HEK293 (cell line): ENCODE measurements at regions not wholly inside any gene's neighbourhood (a gene's known extent, or its start where the extent isn't known, plus 50 kb on each side); places are given as distances from the start of the nearest gene placed in this dataset.

Experiments used
- CTCF ChIP-seq: fragments of 450-650 bp; formaldehyde crosslinking; IDR thresholded peaks from 2 replicates; pipeline ENCODE4 v1.5.1; 2016; ENCODE audit warnings: missing biosample characterization, missing genetic modification characterization
- KLF17 ChIP-seq: fragments of 450-650 bp; formaldehyde crosslinking; IDR thresholded peaks from 2 replicates; pipeline ENCODE4 v1.5.1; 2016; ENCODE audit warnings: missing biosample characterization, missing genetic modification characterization
- ZFP37 ChIP-seq: fragments of 450-650 bp; formaldehyde crosslinking; IDR thresholded peaks from 2 replicates; pipeline ENCODE4 v1.5.1; 2016; ENCODE audit warnings: missing biosample characterization, missing genetic modification characterization
- ZIC2 ChIP-seq: fragments of 450-650 bp; formaldehyde crosslinking; IDR thresholded peaks from 2 replicates; pipeline ENCODE4 v1.5.1; 2016; ENCODE audit warnings: missing biosample characterization, missing genetic modification characterization
- ZNF362 ChIP-seq: fragments of 450-650 bp; formaldehyde crosslinking; IDR thresholded peaks from 2 replicates; pipeline ENCODE4 v1.5.1; 2016; ENCODE audit warnings: missing biosample characterization, missing genetic modification characterization
- ZNF558 ChIP-seq: fragments of 450-650 bp; formaldehyde crosslinking; IDR thresholded peaks from 2 replicates; pipeline ENCODE4 v1.5.1; 2016; ENCODE audit warnings: missing biosample characterization, missing genetic modification characterization
- ZNF747 ChIP-seq: fragments of 450-650 bp; formaldehyde crosslinking; IDR thresholded peaks from 2 replicates; pipeline ENCODE4 v1.5.1; 2016; ENCODE audit warnings: missing biosample characterization, missing genetic modification characterization
- ZNF785 ChIP-seq: fragments of 450-650 bp; formaldehyde crosslinking; IDR thresholded peaks from 2 replicates; pipeline ENCODE4 v1.5.1; 2016; ENCODE audit warnings: missing biosample characterization, missing genetic modification characterization
- ZXDB ChIP-seq: fragments of 450-650 bp; formaldehyde crosslinking; IDR thresholded peaks from 2 replicates; pipeline ENCODE4 v1.5.1; 2016; ENCODE audit warnings: missing biosample characterization, missing genetic modification characterization

GRCh38 chr7:41809940-41810576, 107.2 kb upstream of the INHBA start:
- TF ChIP-seq KLF17 (tag by site-specific recombination) (no peak), CTCF (no peak), ZIC2 (no peak), ZXDB (no peak), ZNF785 (tag by site-specific recombination) (no peak), ZNF747 (tag by site-specific recombination) (no peak), ZFP37 (tag by site-specific recombination) (no peak), ZNF558 (tag by site-specific recombination) (no peak), ZNF362 (tag by site-specific recombination) (no peak)
